ENCODE measurements at regions not wholly inside any gene's neighbourhood (a gene's known extent, or its start where the extent isn't known, plus 50 kb on each side); places are given as distances from the start of the nearest gene placed in this dataset.

GRCh38 chr17:68718465-68718864 lies 117.3 kb upstream of the FAM20A start:
- no peaks in the 10 kb centered on the region for H3K9me3 ChIP-seq (ENCODE audit: control insufficient read depth, low read length)
- no peak for DNase-seq
- intact Hi-C loops (cut with DNase I), result no loop called here
- no peaks in the 10 kb centered on the region for H3K36me3 ChIP-seq (ENCODE audit: control insufficient read depth in 1 of 2, insufficient read depth in 2 of 2, low read length in 1 of 2)
- H3K4me1 ChIP-seq (ENCODE audit: control insufficient read depth in 1 of 2, insufficient read depth in 2 of 2, low read length in 2 of 2), result no peaks in the 10 kb centered on the region
- H3K4me3 ChIP-seq (ENCODE audit: low read length in 2 of 2), result no peak overlapping the region
- no peaks in the 10 kb centered on the region for H3K27me3 ChIP-seq (ENCODE audit: control insufficient read depth in 1 of 2, insufficient read depth in 2 of 2, low read length in 1 of 2)
- no peak overlapping the region for H3K27ac ChIP-seq (ENCODE audit: low read depth in 1 of 2, low read length in 2 of 2)
- ATAC-seq (ENCODE audit: low FRiP score), result no peak

GRCh38 chr17:68714676-68715075 lies 113.5 kb upstream of the FAM20A start:
- 91 to 94% methylated on average over 2 of the region's 2 CpGs for WGBS, 2 donors
- no peaks in the 10 kb centered on the region for H3K4me1 ChIP-seq (ENCODE audit: control insufficient read depth in 1 of 2, insufficient read depth in 2 of 2, low read length in 2 of 2)
- no peaks in the 10 kb centered on the region for H3K9me3 ChIP-seq (ENCODE audit: control insufficient read depth, low read length)
- DNase-seq (no peak), ATAC-seq (ENCODE audit: low FRiP score) (no peak)
- H3K4me3 ChIP-seq (ENCODE audit: low read length in 2 of 2), result no peak overlapping the region
- intact Hi-C loops (cut with DNase I), result no loop called here
- no peaks in the 10 kb centered on the region for H3K36me3 ChIP-seq (ENCODE audit: control insufficient read depth in 1 of 2, insufficient read depth in 2 of 2, low read length in 1 of 2)
- no peaks in the 10 kb centered on the region for H3K27me3 ChIP-seq (ENCODE audit: control insufficient read depth in 1 of 2, insufficient read depth in 2 of 2, low read length in 1 of 2)
- no peak overlapping the region for H3K27ac ChIP-seq (ENCODE audit: low read depth in 1 of 2, low read length in 2 of 2)

- Histone ChIP-seq H3K27me3 (ENCODE audit: control insufficient read depth in 1 of 2, insufficient read depth in 2 of 2, low read length in 1 of 2) (no peaks in the 10 kb centered on the region), H3K4me1 (ENCODE audit: control insufficient read depth in 1 of 2, insufficient read depth in 2 of 2, low read length in 2 of 2) (no peaks in the 10 kb centered on the region), H3K36me3 (ENCODE audit: control insufficient read depth in 1 of 2, insufficient read depth in 2 of 2, low read length in 1 of 2) (no peaks in the 10 kb centered on the region), H3K9me3 (ENCODE audit: control insufficient read depth, low read length) (no peaks in the 10 kb centered on the region), H3K27ac (ENCODE audit: low read depth in 1 of 2, low read length in 2 of 2) (no peak overlapping the region), H3K4me3 (ENCODE audit: low read length in 2 of 2) (no peak overlapping the region)
- no peak for DNase-seq
- no peak for ATAC-seq (ENCODE audit: low FRiP score)
- intact Hi-C loops (cut with DNase I), result no loop called here
- 40 to 48% methylated on average over 4 of the region's 4 CpGs for WGBS, 2 donors
Observed at GRCh38 chr17:68711858-68712257, 110.7 kb upstream of the FAM20A start.

GRCh38 chr17:68710976-68711375 lies 109.8 kb upstream of the FAM20A start:
- DNase-seq (no peak), ATAC-seq (ENCODE audit: low FRiP score) (no peak)
- Histone ChIP-seq H3K4me1 (ENCODE audit: control insufficient read depth in 1 of 2, insufficient read depth in 2 of 2, low read length in 2 of 2) (no peaks in the 10 kb centered on the region), H3K27ac (ENCODE audit: low read depth in 1 of 2, low read length in 2 of 2) (no peak overlapping the region), H3K4me3 (ENCODE audit: low read length in 2 of 2) (no peak overlapping the region), H3K27me3 (ENCODE audit: control insufficient read depth in 1 of 2, insufficient read depth in 2 of 2, low read length in 1 of 2) (no peaks in the 10 kb centered on the region), H3K36me3 (ENCODE audit: control insufficient read depth in 1 of 2, insufficient read depth in 2 of 2, low read length in 1 of 2) (no peaks in the 10 kb centered on the region), H3K9me3 (ENCODE audit: control insufficient read depth, low read length) (no peaks in the 10 kb centered on the region)
- whole genome bisulfite sequencing, 2 donors, result 74 to 77% methylated on average over 1 of the region's 1 CpG
- intact Hi-C loops (cut with DNase I), result no loop called here

GRCh38 chr17:68710035-68710780 lies 109.0 kb upstream of the FAM20A start:
- Histone ChIP-seq H3K4me1 (ENCODE audit: control insufficient read depth in 1 of 2, insufficient read depth in 2 of 2, low read length in 2 of 2) (no peaks in the 10 kb centered on the region), H3K4me3 (ENCODE audit: low read length in 2 of 2) (no peak overlapping the region), H3K27me3 (ENCODE audit: control insufficient read depth in 1 of 2, insufficient read depth in 2 of 2, low read length in 1 of 2) (no peaks in the 10 kb centered on the region), H3K9me3 (ENCODE audit: control insufficient read depth, low read length) (no peaks in the 10 kb centered on the region), H3K27ac (ENCODE audit: low read depth in 1 of 2, low read length in 2 of 2) (no peak overlapping the region), H3K36me3 (ENCODE audit: control insufficient read depth in 1 of 2, insufficient read depth in 2 of 2, low read length in 1 of 2) (no peaks in the 10 kb centered on the region)
- DNase-seq, result no peak
- intact Hi-C loops (cut with DNase I), result no loop called here
- ATAC-seq (ENCODE audit: low FRiP score), result no peak
- 20 to 21% methylated on average over 11 of the region's 11 CpGs for WGBS, 2 donors

- H3K27ac ChIP-seq (ENCODE audit: low read depth in 1 of 2, low read length in 2 of 2), result no peak overlapping the region
- no peaks in the 10 kb centered on the region for H3K27me3 ChIP-seq (ENCODE audit: control insufficient read depth in 1 of 2, insufficient read depth in 2 of 2, low read length in 1 of 2)
- ATAC-seq (ENCODE audit: low FRiP score) (no peak), DNase-seq (no peak)
- no peak overlapping the region for H3K4me3 ChIP-seq (ENCODE audit: low read length in 2 of 2)
- H3K36me3 ChIP-seq (ENCODE audit: control insufficient read depth in 1 of 2, insufficient read depth in 2 of 2, low read length in 1 of 2), result no peaks in the 10 kb centered on the region
- H3K9me3 ChIP-seq (ENCODE audit: control insufficient read depth, low read length), result no peaks in the 10 kb centered on the region
- no peaks in the 10 kb centered on the region for H3K4me1 ChIP-seq (ENCODE audit: control insufficient read depth in 1 of 2, insufficient read depth in 2 of 2, low read length in 2 of 2)
- intact Hi-C loops (cut with DNase I), result no loop called here
- WGBS, 2 donors, result 97% methylated on average over 6 of the region's 6 CpGs
Observed at GRCh38 chr17:68709461-68709860, 108.3 kb upstream of the FAM20A start.

GRCh38 chr17:68707031-68707430 lies 105.9 kb upstream of the FAM20A start:
- Histone ChIP-seq H3K27ac (ENCODE audit: low read depth in 1 of 2, low read length in 2 of 2) (no peak overlapping the region), H3K9me3 (ENCODE audit: control insufficient read depth, low read length) (no peaks in the 10 kb centered on the region), H3K36me3 (ENCODE audit: control insufficient read depth in 1 of 2, insufficient read depth in 2 of 2, low read length in 1 of 2) (no peaks in the 10 kb centered on the region), H3K27me3 (ENCODE audit: control insufficient read depth in 1 of 2, insufficient read depth in 2 of 2, low read length in 1 of 2) (no peaks in the 10 kb centered on the region), H3K4me3 (ENCODE audit: low read length in 2 of 2) (no peak overlapping the region), H3K4me1 (ENCODE audit: control insufficient read depth in 1 of 2, insufficient read depth in 2 of 2, low read length in 2 of 2) (no peaks in the 10 kb centered on the region)
- WGBS, 2 donors, result 86 to 94% methylated on average over 4 of the region's 4 CpGs
- ATAC-seq (ENCODE audit: low FRiP score), result peak; percentile 14
- intact Hi-C loops (cut with DNase I), result no loop called here
- DNase-seq, result no peak

- WGBS, 2 donors, result 72 to 80% methylated on average over 5 of the region's 5 CpGs
Observed at GRCh38 chr17:68706356-68706920, 105.3 kb upstream of the FAM20A start.

GRCh38 chr17:68705714-68706076 lies 104.5 kb upstream of the FAM20A start:
- Histone ChIP-seq H3K9me3 (ENCODE audit: control insufficient read depth, low read length) (no peaks in the 10 kb centered on the region), H3K4me1 (ENCODE audit: control insufficient read depth in 1 of 2, insufficient read depth in 2 of 2, low read length in 2 of 2) (no peaks in the 10 kb centered on the region), H3K27me3 (ENCODE audit: control insufficient read depth in 1 of 2, insufficient read depth in 2 of 2, low read length in 1 of 2) (no peaks in the 10 kb centered on the region), H3K4me3 (ENCODE audit: low read length in 2 of 2) (no peak overlapping the region), H3K36me3 (ENCODE audit: control insufficient read depth in 1 of 2, insufficient read depth in 2 of 2, low read length in 1 of 2) (no peaks in the 10 kb centered on the region), H3K27ac (ENCODE audit: low read depth in 1 of 2, low read length in 2 of 2) (no peak overlapping the region)
- DNase-seq, result no peak
- intact Hi-C loops (cut with DNase I), result no loop called here
- no peak for ATAC-seq (ENCODE audit: low FRiP score)
- WGBS, 2 donors, result 90 to 91% methylated on average over 3 of the region's 3 CpGs

More at GRCh38 chr17:68706356-68706920, 105.3 kb upstream of the FAM20A start:
- Histone ChIP-seq H3K27me3 (ENCODE audit: control insufficient read depth in 1 of 2, insufficient read depth in 2 of 2, low read length in 1 of 2) (no peaks in the 10 kb centered on the region), H3K4me1 (ENCODE audit: control insufficient read depth in 1 of 2, insufficient read depth in 2 of 2, low read length in 2 of 2) (no peaks in the 10 kb centered on the region), H3K9me3 (ENCODE audit: control insufficient read depth, low read length) (no peaks in the 10 kb centered on the region), H3K4me3 (ENCODE audit: low read length in 2 of 2) (no peak overlapping the region), H3K36me3 (ENCODE audit: control insufficient read depth in 1 of 2, insufficient read depth in 2 of 2, low read length in 1 of 2) (no peaks in the 10 kb centered on the region), H3K27ac (ENCODE audit: low read depth in 1 of 2, low read length in 2 of 2) (no peak overlapping the region)
- intact Hi-C loops (cut with DNase I), result no loop called here
- ATAC-seq (ENCODE audit: low FRiP score) (no peak), DNase-seq (no peak)

All from aorta (tissue), 5 donors.